NCI-H1417 (cell line): ENCODE measurements at regions not wholly inside any gene's neighbourhood (a gene's known extent, or its start where the extent isn't known, plus 50 kb on each side); places are given as distances from the start of the nearest gene placed in this dataset.

Experiments
- DNase-seq, 3 experiments: peaks; one replicate each; lab custom pipeline; 2025; lab: John Stamatoyannopoulos, UW

- DNase-seq: no peak
Measured at GRCh38 chr18:79610461-79611039, 69.1 kb upstream of the CTDP1 start.

GRCh38 chr18:79611040-79611681 is 68.4 kb upstream of the CTDP1 start:
- DNase-seq: peak in 2 of 3 experiments; percentile 46 to 76

GRCh38 chr18:79612291-79613108 is 67.1 kb upstream of the CTDP1 start:
- DNase-seq: no peak

- no peak for DNase-seq
Measured at GRCh38 chr18:79613186-79613931, 66.2 kb upstream of the CTDP1 start.

GRCh38 chr18:79614211-79614955 is 65.2 kb upstream of the CTDP1 start:
- DNase-seq: peak in 2 of 3 experiments; percentile 34 to 49

GRCh38 chr18:79615091-79615490 is 64.5 kb upstream of the CTDP1 start:
- no peak for DNase-seq

GRCh38 chr18:79615586-79615985 is 64.0 kb upstream of the CTDP1 start:
- DNase-seq: no peak

- DNase-seq: no peak
Measured at GRCh38 chr18:79616651-79617510, 62.7 kb upstream of the CTDP1 start.

GRCh38 chr18:79617511-79618500 is 61.8 kb upstream of the CTDP1 start:
- DNase-seq: no peak

GRCh38 chr18:79620576-79621165 is 58.9 kb upstream of the CTDP1 start:
- no peak for DNase-seq

GRCh38 chr18:79621501-79621900 is 58.1 kb upstream of the CTDP1 start:
- no peak for DNase-seq

GRCh38 chr18:79622004-79622403 is 57.6 kb upstream of the CTDP1 start:
- DNase-seq: no peak

- DNase-seq: no peak
Measured at GRCh38 chr18:79624356-79625170, 55.0 kb upstream of the CTDP1 start.

GRCh38 chr18:79625195-79625923 is 54.2 kb upstream of the CTDP1 start:
- DNase-seq: no peak

GRCh38 chr18:79625924-79626561 is 53.6 kb upstream of the CTDP1 start:
- no peak for DNase-seq

- no peak for DNase-seq
Measured at GRCh38 chr18:79626905-79627749, 52.5 kb upstream of the CTDP1 start.
